Stimulated activated naive CD8-positive, alpha-beta T cell treated with anti-CD3 and anti-CD28 coated beads, Interleukin-15, Interleukin-2, amounts not matched to agents 100 ng/mL and 50 ng/mL, for 24 hours (primary cell): ENCODE measurements at regions not wholly inside any gene's neighbourhood (a gene's known extent, or its start where the extent isn't known, plus 50 kb on each side); places are given as distances from the start of the nearest gene placed in this dataset.
"Not testable (repeated sequence)": the region's sequence is repeated elsewhere in the genome, so short reads cannot be mapped to it uniquely, and the experiment has no call there.

Source experiments
- H3K27ac Mint-ChIP-seq: one replicate; pipeline ENCODE4 v1.8.0; 2021; ENCODE audit warnings: mild to moderate bottlenecking, mixed read lengths
- H3K27me3 Mint-ChIP-seq: one replicate; pipeline ENCODE4 v1.8.0; 2021; ENCODE audit warnings: mixed read lengths
- H3K36me3 Mint-ChIP-seq: one replicate; pipeline ENCODE4 v1.8.0; 2021; ENCODE audit warnings: low read depth, mixed read lengths
- H3K4me1 Mint-ChIP-seq: one replicate; pipeline ENCODE4 v1.8.0; 2021; ENCODE audit warnings: low read depth, mixed read lengths
- H3K4me3 Mint-ChIP-seq: one replicate; pipeline ENCODE4 v1.8.0; 2021; ENCODE audit warnings: mild to moderate bottlenecking, mixed read lengths
- H3K9me3 Mint-ChIP-seq: one replicate; pipeline ENCODE4 v1.8.0; 2021; ENCODE audit warnings: mixed read lengths

DNA sequence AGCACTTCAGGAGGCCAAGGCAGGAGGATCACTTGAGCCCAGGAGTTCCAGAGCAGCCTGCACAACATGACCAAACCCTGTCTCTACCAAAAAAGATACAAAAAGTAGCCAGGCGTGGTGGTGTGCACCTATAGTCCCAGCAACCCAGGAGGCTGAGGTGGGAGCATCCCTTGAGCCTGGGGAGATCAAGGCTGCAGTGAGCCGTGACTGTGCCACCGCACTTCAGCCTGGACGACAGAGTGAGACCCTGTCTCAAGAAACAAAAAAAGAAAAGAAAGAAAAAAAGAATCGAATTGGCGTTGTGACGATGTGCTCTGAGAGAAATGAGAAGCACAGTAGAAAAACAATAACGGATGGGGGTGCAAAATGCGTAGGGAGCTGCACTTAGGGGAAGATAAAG is 101.4 kb downstream of the NDFIP1 start:
- H3K4me3 Mint-ChIP-seq = no peak overlapping the region
- H3K27me3 Mint-ChIP-seq = peaks cover 4% of the 10 kb centered on the region
- H3K36me3 Mint-ChIP-seq = no peaks in the 10 kb centered on the region
- H3K27ac Mint-ChIP-seq = no peak overlapping the region
- H3K9me3 Mint-ChIP-seq = no peaks in the 10 kb centered on the region
- no peaks in the 10 kb centered on the region for H3K4me1 Mint-ChIP-seq

GRCh38 chr5:142208777-142209312 is 100.3 kb downstream of the NDFIP1 start:
- H3K27me3 Mint-ChIP-seq = peaks cover 4% of the 10 kb centered on the region
- H3K4me1 Mint-ChIP-seq = no peaks in the 10 kb centered on the region
- H3K9me3 Mint-ChIP-seq = no peaks in the 10 kb centered on the region
- no peak overlapping the region for H3K4me3 Mint-ChIP-seq
- no peak overlapping the region for H3K27ac Mint-ChIP-seq
- H3K36me3 Mint-ChIP-seq = no peaks in the 10 kb centered on the region

DNA sequence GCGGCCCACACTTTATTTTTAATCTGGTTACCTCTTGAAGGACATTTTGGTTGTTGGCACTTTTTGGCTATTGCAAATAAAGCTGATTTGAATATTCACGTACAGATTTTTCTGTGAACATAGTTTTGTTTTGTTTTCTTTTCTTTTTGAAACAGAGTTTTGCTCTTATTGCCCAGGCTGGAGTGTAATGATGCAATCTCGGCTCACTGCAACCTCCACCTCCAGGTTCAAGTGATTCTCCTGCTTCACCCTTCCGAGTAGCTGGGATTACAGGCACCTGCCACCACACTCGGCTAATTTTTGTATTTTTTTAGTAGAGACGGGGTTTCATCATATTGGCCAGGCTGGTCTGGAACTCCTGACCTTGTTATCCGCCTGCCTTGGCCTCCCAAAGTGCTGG is 99.7 kb downstream of the NDFIP1 start:
- not testable (repeated sequence) for H3K4me1 Mint-ChIP-seq, H3K27me3 Mint-ChIP-seq, H3K36me3 Mint-ChIP-seq, H3K4me3 Mint-ChIP-seq, H3K27ac Mint-ChIP-seq, H3K9me3 Mint-ChIP-seq

DNA sequence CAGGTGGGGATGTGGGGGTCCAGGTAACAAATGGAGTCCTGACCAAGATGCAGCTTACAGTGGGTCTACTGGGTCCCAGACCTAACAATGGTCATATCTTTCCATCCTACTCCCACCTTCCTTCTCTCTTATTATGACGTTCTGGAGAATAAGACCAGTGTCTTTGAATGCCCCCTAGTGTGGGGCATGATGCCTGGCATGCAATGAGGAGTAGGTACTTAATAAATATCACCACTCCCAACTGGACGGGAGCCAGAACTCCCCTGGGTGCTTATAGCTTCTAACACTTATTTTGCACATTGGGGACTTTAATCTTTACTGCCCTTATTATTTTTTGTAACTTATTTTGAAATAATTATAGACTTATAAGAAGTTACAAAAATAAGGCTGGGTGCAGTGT is 98.2 kb downstream of the NDFIP1 start:
- H3K9me3 Mint-ChIP-seq = no peaks in the 10 kb centered on the region
- no peaks in the 10 kb centered on the region for H3K36me3 Mint-ChIP-seq
- H3K27ac Mint-ChIP-seq = no peak overlapping the region
- H3K4me3 Mint-ChIP-seq = no peak overlapping the region
- H3K4me1 Mint-ChIP-seq = no peaks in the 10 kb centered on the region
- H3K27me3 Mint-ChIP-seq = peaks cover 4% of the 10 kb centered on the region

DNA sequence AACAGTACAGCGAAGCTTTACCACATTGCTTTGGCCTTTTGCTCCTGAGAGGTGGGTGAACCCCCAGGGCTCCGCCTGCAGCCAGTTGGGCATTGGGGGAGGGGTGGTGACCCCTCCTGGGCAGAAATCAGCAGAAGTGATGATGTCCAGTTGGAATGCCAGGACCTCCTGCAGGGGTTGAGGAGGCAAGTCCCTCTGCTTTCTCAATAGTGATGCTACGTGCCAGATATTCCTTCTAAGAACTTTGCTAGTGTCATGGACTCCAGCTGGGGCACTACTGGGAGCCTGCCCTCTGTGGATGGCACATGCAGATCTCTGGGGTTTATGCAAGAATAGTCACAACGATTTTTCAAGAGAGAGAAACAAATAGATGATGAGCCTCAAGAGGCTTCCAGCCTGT is 95.6 kb downstream of the NDFIP1 start:
- Mint-ChIP-seq H3K27me3 (peaks cover 3% of the 10 kb centered on the region), H3K36me3 (no peaks in the 10 kb centered on the region)

More for the DNA sequence above, 95.6 kb downstream of the NDFIP1 start:
- no peaks in the 10 kb centered on the region for H3K9me3 Mint-ChIP-seq
- no peak overlapping the region for H3K27ac Mint-ChIP-seq
- H3K4me3 Mint-ChIP-seq = no peak overlapping the region
- H3K4me1 Mint-ChIP-seq = no peaks in the 10 kb centered on the region
